Activated T-cell treated with anti-CD3 and anti-CD28 coated beads for 24 hours (primary cell): ENCODE measurements at regions not wholly inside any gene's neighbourhood (a gene's known extent, or its start where the extent isn't known, plus 50 kb on each side); places are given as distances from the start of the nearest gene placed in this dataset.

Experiments
- DNase-seq: peaks from one replicate; pipeline ENCODE4 v3.0.0-alpha.2; 2020; ENCODE audit warnings: low read depth

DNA sequence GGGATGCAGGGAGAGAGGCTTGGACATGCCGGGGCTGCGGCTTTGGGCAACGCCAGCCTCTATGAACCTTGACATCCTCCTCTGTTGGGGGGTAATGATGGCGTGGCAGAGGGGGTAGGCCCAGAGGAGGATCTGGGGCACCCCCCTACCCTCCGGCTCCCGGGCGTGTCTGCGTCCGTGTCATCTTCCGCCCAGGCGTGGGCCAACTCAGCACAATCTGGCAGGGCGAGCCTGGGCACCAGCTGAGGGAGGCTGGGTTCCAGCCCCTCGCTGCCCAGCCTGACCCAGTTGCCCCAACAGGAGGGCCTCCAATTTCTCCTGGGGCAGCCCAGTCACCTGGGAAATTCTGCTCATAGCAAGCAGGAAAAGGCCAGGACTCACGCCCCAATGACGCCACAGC is 62.9 kb upstream of the IL17B start:
- no peak for DNase-seq

DNA sequence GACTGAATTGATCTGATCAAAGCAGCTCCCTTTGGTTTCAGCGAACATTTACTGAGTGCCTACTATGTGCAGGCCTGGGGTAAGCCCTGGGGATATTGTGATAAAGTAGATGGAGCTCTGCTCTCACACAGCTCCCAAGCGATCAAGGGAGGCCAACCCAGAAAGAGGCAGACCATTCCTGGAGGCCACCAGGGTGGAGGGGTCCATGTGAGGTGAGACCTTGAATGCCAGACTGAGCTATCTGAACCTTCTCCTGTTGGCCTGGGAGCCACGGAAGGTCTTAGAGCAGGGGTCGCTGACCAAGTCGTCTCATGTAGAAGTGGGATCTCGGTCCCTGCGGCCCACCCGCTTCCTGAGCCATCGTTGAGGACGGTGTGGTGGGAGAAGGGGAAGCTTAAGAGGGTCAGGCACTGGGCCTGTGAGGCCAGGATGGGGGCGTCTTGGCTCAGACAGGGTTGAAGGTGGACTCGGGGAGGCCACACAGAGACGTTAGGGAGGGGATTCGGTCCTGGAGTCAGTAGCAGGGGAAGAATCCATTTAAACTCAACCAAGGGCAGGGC is 62.2 kb upstream of the IL17B start:
- DNase-seq = no peak

- DNase-seq = no peak
These were observed 60.9 kb upstream of the IL17B start for GRCh38 chr5:149439899-149440542.

GRCh38 chr5:149438711-149439132 is 59.6 kb upstream of the IL17B start:
- no peak for DNase-seq

DNA sequence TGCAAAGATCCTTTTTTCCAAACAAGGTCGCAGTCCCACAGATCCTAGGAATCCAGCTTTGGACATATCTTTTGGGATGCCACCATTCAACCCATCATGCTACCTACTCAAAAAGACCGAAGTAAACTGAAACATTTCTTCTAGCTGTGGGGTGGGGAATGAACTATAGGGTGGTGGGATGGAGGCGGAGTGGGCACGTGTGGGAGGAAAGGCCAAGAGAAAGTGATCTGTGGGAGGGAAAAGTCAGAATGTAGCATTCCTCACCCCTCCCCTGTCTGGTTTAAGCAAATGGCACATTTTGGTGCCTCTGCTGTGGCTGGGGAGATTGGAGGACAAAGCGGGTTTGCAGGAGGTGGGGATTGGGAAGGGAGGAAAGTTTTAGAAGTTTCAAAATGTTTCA is 59.2 kb upstream of the IL17B start:
- DNase-seq = no peak

DNA sequence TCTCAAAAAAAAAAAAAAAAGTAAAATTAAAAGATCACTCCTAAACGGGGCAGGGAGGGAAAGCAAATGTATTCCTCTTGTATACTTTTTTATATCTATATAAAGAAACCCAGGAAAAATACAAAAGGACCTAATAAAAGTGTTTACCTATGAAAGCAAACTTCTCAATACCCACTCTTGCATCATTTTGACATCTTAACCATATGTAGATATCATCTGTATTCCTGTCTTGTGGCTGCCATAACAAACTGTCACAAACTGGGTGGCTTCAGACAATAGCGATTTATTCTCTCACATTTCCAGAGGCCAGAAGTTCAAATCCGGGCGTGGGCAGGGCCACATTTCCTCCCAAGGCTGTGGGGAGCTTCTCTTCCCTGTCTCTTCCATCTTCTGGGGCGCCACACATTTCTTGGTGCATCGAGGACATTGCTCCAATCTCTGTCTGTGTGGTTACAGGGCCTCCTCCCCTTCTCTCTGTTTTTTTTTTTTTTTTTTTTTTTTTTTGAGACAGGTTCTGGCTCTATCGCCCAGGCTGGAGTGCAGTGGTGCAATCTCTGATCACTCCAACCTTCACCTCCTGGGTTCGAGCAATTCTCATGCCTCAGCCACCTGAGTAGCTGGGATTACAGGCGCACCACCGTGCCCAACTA is 58.4 kb upstream of the IL17B start:
- no peak for DNase-seq

DNA sequence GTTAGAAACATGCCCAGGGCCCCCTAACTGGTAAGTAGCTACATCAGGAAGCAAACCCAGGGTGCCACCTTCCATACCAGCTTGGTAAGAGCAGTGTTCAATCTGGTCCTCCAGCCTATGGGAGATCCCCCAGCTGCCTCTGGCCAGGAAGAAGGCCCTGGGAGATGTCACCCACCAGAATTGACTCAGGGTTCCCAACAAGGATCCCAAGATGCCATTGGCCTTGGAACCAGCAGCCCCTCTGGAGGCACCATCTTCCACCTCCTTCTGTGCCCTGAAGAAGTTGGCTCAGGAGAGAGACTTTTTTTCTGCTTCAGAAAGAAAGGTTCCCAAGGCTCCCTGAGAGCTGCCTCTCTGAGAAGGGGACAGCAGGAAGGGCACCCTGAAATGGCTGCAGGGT is 56.6 kb upstream of the IL17B start:
- DNase-seq = no peak

DNA sequence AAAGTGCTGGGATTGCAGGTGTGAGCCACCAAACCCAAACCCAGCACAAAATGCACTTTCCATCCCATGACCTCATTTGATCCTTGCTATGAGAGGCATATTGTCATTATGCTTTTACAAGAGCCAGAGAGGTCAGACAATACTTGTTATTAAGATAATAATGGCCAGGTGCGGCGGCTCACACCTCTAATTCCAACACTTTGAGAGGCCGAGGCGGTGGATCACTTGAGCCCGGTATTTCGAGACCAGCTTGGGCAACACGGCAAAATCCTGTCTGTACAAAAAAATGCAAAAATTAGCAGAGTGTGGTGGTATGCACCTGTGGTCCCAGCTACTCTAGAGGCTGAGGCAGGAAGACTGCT is 55.9 kb upstream of the IL17B start:
- DNase-seq = no peak

GRCh38 chr5:149434162-149435014 is 55.3 kb upstream of the IL17B start:
- DNase-seq = peak; percentile 30

DNA sequence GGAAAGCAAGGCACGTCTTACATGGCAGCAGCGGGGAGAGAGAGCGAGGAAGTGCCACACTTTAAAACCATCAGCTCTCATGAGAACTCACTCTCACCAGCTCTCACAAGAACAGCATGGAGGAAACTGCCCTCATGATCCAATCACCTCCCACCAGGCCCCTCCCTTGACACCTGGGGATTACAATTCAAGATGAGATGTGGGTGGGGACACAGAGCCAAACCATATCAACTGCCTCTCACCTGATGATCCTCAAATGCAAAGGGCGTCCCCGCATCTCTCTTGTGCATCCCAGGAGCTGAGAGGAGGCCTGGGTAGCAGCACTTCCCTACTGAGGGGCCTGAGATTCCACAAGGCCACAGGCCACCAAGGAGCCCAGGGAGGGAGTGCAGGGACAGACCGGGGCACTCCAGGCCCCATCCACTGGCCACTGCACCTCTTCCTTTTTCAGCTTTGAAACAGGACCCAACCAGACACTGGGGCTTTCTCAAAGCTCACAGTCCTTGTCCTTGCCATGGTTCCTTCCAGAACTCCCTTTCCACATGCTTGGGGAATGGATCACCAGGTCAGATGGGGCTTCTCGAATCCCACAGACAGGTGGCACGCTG is 54.5 kb upstream of the IL17B start:
- DNase-seq = no peak

GRCh38 chr5:149432911-149433401 is 53.9 kb upstream of the IL17B start:
- no peak for DNase-seq

- DNase-seq = no peak
These were observed 53.3 kb upstream of the IL17B start for GRCh38 chr5:149432376-149432775.

GRCh38 chr5:149429839-149430721 is 51.0 kb upstream of the IL17B start:
- no peak for DNase-seq
